Uterus (tissue), 3 donors: ENCODE measurements at regions not wholly inside any gene's neighbourhood (a gene's known extent, or its start where the extent isn't known, plus 50 kb on each side); places are given as distances from the start of the nearest gene placed in this dataset.

ENCODE experiments used
- DNase-seq, 2 donors: peaks; one replicate each; pipeline ENCODE4 v3.0.0-alpha.2; 2019 to 2020
- H3K27ac ChIP-seq, 2 donors: fragments of 200-600 bp; sonication (generic); 1 replicate in 1 of 2; 2 replicates in 1 of 2; pipeline ENCODE4 v1.5.1; 2016 to 2018
- H3K27me3 ChIP-seq, 2 donors: fragments of 200-600 bp; sonication (generic); one replicate each; pipeline ENCODE4 v1.5.1; 2018 to 2019; ENCODE audit warnings: control low read depth in 1 of 2
- H3K36me3 ChIP-seq, 2 donors: fragments of 200-600 bp; sonication (generic); one replicate each; pipeline ENCODE4 v1.5.1; 2019; ENCODE audit warnings: control low read depth in 1 of 2
- H3K4me1 ChIP-seq, 2 donors: fragments of 200-600 bp; sonication (generic); one replicate each; pipeline ENCODE4 v1.5.1; 2018 to 2019; ENCODE audit warnings: control low read depth in 1 of 2
- H3K4me3 ChIP-seq, 2 donors: fragments of 200-600 bp; sonication (generic); 1 replicate in 1 of 2; 2 replicates in 1 of 2; pipeline ENCODE4 v1.5.1; 2018 to 2019; ENCODE audit warnings: mild to moderate bottlenecking in 1 of 2
- H3K9me3 ChIP-seq, 2 donors: fragments of 200-600 bp; sonication (generic); one replicate each; pipeline ENCODE4 v1.5.1; 2019; ENCODE audit warnings: control low read depth in 1 of 2
- POLR2A ChIP-seq, 2 donors: fragments of 450-650 bp; IDR thresholded peaks; one replicate each; pipeline ENCODE4 v1.6.1; 2016; ENCODE audit warnings: antibody characterized with exemption in 2 of 2, mild to moderate bottlenecking in 1 of 2, moderate library complexity in 1 of 2
- intact Hi-C: fragments of 100-400 bp; cut with DNase I; formaldehyde crosslinking; loops from one replicate; pipeline ENCODE4 v1.15.1; 2023; ENCODE audit warnings: low total_unique reads
- TF ChIP-seq, protein P1 (sequence below), 4 experiments: fragments of 200-600 bp in 2 of 4; fragments of 450-650 bp in 2 of 4; sonication (generic) in 2 of 4; IDR thresholded peaks; one replicate each; pipeline ENCODE4 v1.5.1; 2016 to 2019; ENCODE audit warnings: antibody characterized with exemption in 4 of 4, mild to moderate bottlenecking in 2 of 4, moderate library complexity in 1 of 4
- donor health status: DM: yes; HTN: yes; CAD: no.

DNA sequence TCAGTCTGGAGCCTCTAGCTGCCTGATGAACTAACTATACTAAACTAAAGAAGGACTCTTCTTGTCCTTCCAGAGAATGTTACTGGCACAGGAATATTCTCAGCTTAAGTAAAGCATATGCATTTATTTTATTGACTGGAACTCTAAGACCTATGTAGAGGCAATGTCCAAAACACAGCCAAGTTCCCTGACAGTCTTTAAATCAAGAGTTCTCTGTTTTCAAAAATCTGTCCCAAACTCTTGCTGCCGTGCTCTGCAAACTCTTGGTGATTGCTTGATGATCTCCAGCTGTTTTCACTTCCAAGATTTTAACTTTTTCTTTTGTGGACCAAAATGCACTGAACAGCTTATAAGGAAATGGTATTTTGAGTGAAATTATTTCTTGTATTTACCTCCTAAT is 67.5 kb upstream of the DAAM1 start:
- Histone ChIP-seq H3K4me1 (no peaks in the 10 kb centered on the region), H3K36me3 (no peaks in the 10 kb centered on the region), H3K9me3 (no peaks in the 10 kb centered on the region), H3K4me3 (no peak overlapping the region), H3K27ac (no peak overlapping the region), H3K27me3 (no peaks in the 10 kb centered on the region)
- no peak for TF ChIP-seq POLR2A (IDR thresholded peaks at IDR 0.05)
- TF ChIP-seq, protein P1, sequence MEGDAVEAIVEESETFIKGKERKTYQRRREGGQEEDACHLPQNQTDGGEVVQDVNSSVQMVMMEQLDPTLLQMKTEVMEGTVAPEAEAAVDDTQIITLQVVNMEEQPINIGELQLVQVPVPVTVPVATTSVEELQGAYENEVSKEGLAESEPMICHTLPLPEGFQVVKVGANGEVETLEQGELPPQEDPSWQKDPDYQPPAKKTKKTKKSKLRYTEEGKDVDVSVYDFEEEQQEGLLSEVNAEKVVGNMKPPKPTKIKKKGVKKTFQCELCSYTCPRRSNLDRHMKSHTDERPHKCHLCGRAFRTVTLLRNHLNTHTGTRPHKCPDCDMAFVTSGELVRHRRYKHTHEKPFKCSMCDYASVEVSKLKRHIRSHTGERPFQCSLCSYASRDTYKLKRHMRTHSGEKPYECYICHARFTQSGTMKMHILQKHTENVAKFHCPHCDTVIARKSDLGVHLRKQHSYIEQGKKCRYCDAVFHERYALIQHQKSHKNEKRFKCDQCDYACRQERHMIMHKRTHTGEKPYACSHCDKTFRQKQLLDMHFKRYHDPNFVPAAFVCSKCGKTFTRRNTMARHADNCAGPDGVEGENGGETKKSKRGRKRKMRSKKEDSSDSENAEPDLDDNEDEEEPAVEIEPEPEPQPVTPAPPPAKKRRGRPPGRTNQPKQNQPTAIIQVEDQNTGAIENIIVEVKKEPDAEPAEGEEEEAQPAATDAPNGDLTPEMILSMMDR (IDR thresholded peaks at IDR 0.05), result no peak
- no peak for DNase-seq
- intact Hi-C loops, result no loop called here

DNA sequence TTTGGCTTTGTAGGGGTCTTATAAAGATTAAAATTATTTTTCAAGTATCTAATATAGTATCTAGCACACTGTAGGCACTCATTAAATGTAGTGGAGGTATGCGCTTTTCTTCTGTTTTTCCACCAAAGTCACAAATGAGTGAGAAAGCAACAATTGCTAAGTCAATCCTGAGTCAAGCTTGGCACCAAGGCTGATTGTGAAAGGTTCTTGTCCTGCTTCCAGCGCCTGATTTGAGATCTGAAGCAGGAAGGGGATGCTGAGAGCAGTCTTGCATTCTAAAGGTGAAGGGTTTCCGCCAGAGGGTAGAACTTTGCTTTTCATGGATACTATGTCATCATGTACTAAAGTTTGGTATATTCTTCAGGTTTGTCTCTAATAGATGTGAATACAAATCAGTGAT is 64.9 kb upstream of the DAAM1 start:
- no peaks in the 10 kb centered on the region for H3K27me3 ChIP-seq
- no peak overlapping the region for H3K4me3 ChIP-seq
- TF ChIP-seq, protein P1 (IDR thresholded peaks at IDR 0.05), result no peak
- TF ChIP-seq POLR2A (IDR thresholded peaks at IDR 0.05), result no peak
- DNase-seq, result no peak
- no peaks in the 10 kb centered on the region for H3K4me1 ChIP-seq
- H3K36me3 ChIP-seq, result no peaks in the 10 kb centered on the region
- no peaks in the 10 kb centered on the region for H3K9me3 ChIP-seq
- intact Hi-C loops, result no loop called here
- H3K27ac ChIP-seq, result no peak overlapping the region

DNA sequence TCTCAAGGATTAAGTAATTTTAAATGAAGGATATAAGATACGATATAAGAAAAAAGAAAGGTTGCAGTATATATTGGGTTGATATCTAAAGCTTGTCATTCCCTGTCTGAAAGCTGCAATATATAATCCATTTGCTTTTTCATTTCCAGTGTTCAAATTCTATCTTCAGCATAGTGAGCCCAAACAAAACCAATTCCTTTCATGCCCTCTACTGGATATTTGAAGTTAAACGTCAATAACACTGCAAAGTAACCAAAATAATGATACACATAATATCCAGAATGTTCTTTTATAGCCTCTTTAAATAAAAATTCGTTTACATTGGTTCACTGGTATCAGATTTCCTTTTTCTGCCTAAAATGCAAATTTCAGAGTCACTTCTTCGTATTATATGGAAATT is 64.5 kb upstream of the DAAM1 start:
- no peak for TF ChIP-seq POLR2A (IDR thresholded peaks at IDR 0.05)
- TF ChIP-seq, protein P1 (IDR thresholded peaks at IDR 0.05), result no peak
- intact Hi-C loops, result no loop called here
- H3K27ac ChIP-seq, result no peak overlapping the region
- no peaks in the 10 kb centered on the region for H3K9me3 ChIP-seq
- H3K27me3 ChIP-seq, result no peaks in the 10 kb centered on the region
- H3K36me3 ChIP-seq, result no peaks in the 10 kb centered on the region
- H3K4me1 ChIP-seq, result no peaks in the 10 kb centered on the region
- no peak for DNase-seq
- no peak overlapping the region for H3K4me3 ChIP-seq

DNA sequence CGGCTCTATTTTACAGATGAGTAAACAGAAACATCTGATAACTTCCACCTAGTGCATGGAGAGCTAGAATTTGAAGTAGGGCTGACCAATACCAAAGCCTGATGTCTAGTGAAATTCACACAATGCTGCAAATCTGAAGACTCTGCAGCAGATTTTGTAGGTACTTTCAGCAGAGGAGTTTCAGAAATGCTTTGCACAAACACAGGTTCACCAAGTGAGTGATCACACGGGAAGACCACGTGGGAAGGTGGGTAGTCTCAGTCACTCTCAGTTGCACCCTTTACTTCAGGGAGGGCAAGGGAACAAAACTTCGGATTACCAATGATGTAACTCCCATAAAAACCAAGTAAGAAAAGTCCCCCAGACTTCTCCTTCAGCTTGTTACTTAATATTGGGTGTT is 63.3 kb upstream of the DAAM1 start:
- no peak overlapping the region for H3K27ac ChIP-seq
- no peaks in the 10 kb centered on the region for H3K36me3 ChIP-seq
- DNase-seq, result no peak
- H3K9me3 ChIP-seq, result no peaks in the 10 kb centered on the region
- TF ChIP-seq, protein P1 (IDR thresholded peaks at IDR 0.05), result no peak
- no peak for TF ChIP-seq POLR2A (IDR thresholded peaks at IDR 0.05)
- intact Hi-C loops, result loop anchor here (5.0 kb wide), 1 partner anchor 317 kb away; no protein-coding TSS in a partner anchor
- H3K4me3 ChIP-seq, result no peak overlapping the region
- no peaks in the 10 kb centered on the region for H3K27me3 ChIP-seq
- no peaks in the 10 kb centered on the region for H3K4me1 ChIP-seq

DNA sequence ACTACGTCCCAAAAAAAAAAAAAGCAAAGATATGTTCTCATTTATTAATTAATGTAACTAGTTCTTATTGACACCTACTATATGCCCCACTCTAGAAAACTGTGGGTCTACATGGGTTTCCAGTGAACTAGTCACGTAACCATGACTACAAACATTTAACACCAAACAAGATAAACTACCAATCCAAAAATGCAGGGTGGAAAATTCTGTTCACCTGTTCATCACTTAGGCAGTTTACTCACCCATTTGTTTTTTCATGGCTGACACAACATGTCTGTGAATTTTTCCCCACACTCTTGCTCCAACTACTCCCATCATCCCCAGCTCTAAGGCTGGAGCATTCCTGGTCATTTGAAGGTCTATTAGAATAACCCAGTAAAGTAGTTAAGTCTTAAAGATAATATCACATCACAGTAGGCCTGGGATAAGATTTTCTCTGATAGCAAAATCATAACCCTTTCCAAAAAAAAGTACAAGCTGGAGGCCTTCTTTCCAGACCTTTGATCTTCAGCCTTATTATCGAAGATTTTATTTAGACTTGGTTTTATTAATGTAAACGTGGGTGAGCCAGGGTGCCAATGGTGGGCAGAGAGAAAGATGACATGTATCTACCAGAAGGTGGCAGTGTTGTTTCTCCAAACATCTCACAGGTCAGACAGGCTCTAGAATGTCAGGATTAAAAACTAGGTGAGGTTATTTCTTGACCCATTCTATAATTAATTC is 61.6 kb upstream of the DAAM1 start:
- Histone ChIP-seq H3K27me3 (no peaks in the 10 kb centered on the region), H3K4me3 (no peak overlapping the region), H3K27ac (no peak overlapping the region), H3K4me1 (no peaks in the 10 kb centered on the region), H3K36me3 (no peaks in the 10 kb centered on the region), H3K9me3 (no peaks in the 10 kb centered on the region)
- peak in 1 of 2 donors; percentile 37 for DNase-seq
- TF ChIP-seq POLR2A (IDR thresholded peaks at IDR 0.05), result no peak
- TF ChIP-seq, protein P1 (IDR thresholded peaks at IDR 0.05), result peak; percentile 76 to 89 (median 82)
- intact Hi-C loops, result loop anchor here (5.0 kb wide), 1 partner anchor 315 kb away; no protein-coding TSS in a partner anchor
